ENCODE measurements at regions not wholly inside any gene's neighbourhood (a gene's known extent, or its start where the extent isn't known, plus 50 kb on each side); places are given as distances from the start of the nearest gene placed in this dataset.

GRCh38 chr6:44053106-44053756, 74.0 kb downstream of the MRPL14 start:
- DNase-seq (ENCODE audit: low spot score in 2 of 2) (no peak), ATAC-seq (no peak)
- Mint-ChIP-seq H3K9me3 (no peaks in the 10 kb centered on the region), H3K36me3 (no peaks in the 10 kb centered on the region), H3K27ac (no peak overlapping the region)

GRCh38 chr6:44052419-44053023, 74.7 kb downstream of the MRPL14 start:
- Mint-ChIP-seq H3K36me3 (no peaks in the 10 kb centered on the region), H3K27ac (no peak overlapping the region), H3K9me3 (no peaks in the 10 kb centered on the region)
- no peak for DNase-seq (ENCODE audit: low spot score in 2 of 2)
- ATAC-seq = peak; percentile 29 to 46

- Mint-ChIP-seq H3K27ac (no peak overlapping the region), H3K9me3 (no peaks in the 10 kb centered on the region), H3K36me3 (no peaks in the 10 kb centered on the region)
- ATAC-seq (no peak), DNase-seq (ENCODE audit: low spot score in 2 of 2) (no peak)
These were observed 75.7 kb downstream of the MRPL14 start for GRCh38 chr6:44051515-44051914.

- Mint-ChIP-seq H3K9me3 (no peaks in the 10 kb centered on the region), H3K36me3 (no peaks in the 10 kb centered on the region), H3K27ac (no peak overlapping the region)
- DNase-seq (ENCODE audit: low spot score in 2 of 2) = no peak
- no peak for ATAC-seq
These were observed 76.3 kb downstream of the MRPL14 start for GRCh38 chr6:44050872-44051505.

GRCh38 chr6:44049989-44050871, 77.0 kb downstream of the MRPL14 start:
- H3K27ac Mint-ChIP-seq = no peak overlapping the region
- no peak for ATAC-seq
- DNase-seq (ENCODE audit: low spot score in 2 of 2) = no peak
- no peaks in the 10 kb centered on the region for H3K9me3 Mint-ChIP-seq
- H3K36me3 Mint-ChIP-seq = no peaks in the 10 kb centered on the region

- Mint-ChIP-seq H3K36me3 (no peaks in the 10 kb centered on the region), H3K27ac (peak overlapping the region; percentile 11 to 43), H3K9me3 (no peaks in the 10 kb centered on the region)
- DNase-seq (ENCODE audit: low spot score in 2 of 2) (no peak), ATAC-seq (peak; percentile 69 to 78)
These were observed 77.9 kb downstream of the MRPL14 start for GRCh38 chr6:44049163-44049988.

GRCh38 chr6:44048277-44048676, 79.0 kb downstream of the MRPL14 start:
- H3K36me3 Mint-ChIP-seq = no peaks in the 10 kb centered on the region
- H3K9me3 Mint-ChIP-seq = no peaks in the 10 kb centered on the region
- no peak for ATAC-seq

GRCh38 chr6:44047801-44048200, 79.5 kb downstream of the MRPL14 start:
- ATAC-seq (no peak), DNase-seq (ENCODE audit: low spot score in 2 of 2) (no peak)
- H3K27ac Mint-ChIP-seq = no peak overlapping the region
- no peaks in the 10 kb centered on the region for H3K36me3 Mint-ChIP-seq
- no peaks in the 10 kb centered on the region for H3K9me3 Mint-ChIP-seq

More at GRCh38 chr6:44048277-44048676, 79.0 kb downstream of the MRPL14 start:
- H3K27ac Mint-ChIP-seq = no peak overlapping the region
- no peak for DNase-seq (ENCODE audit: low spot score in 2 of 2)

GRCh38 chr6:44047179-44047546, 80.1 kb downstream of the MRPL14 start:
- Mint-ChIP-seq H3K9me3 (no peaks in the 10 kb centered on the region), H3K36me3 (no peaks in the 10 kb centered on the region), H3K27ac (no peak overlapping the region)
- no peak for DNase-seq (ENCODE audit: low spot score in 2 of 2)
- no peak for ATAC-seq

GRCh38 chr6:44046516-44047178, 80.6 kb downstream of the MRPL14 start:
- DNase-seq (ENCODE audit: low spot score in 2 of 2) = no peak
- H3K27ac Mint-ChIP-seq = no peak overlapping the region
- no peaks in the 10 kb centered on the region for H3K36me3 Mint-ChIP-seq
- no peak for ATAC-seq
- no peaks in the 10 kb centered on the region for H3K9me3 Mint-ChIP-seq

- Mint-ChIP-seq H3K36me3 (no peaks in the 10 kb centered on the region), H3K9me3 (no peaks in the 10 kb centered on the region), H3K27ac (no peak overlapping the region)
- ATAC-seq (no peak), DNase-seq (ENCODE audit: low spot score in 2 of 2) (no peak)
These were observed 81.6 kb downstream of the MRPL14 start for GRCh38 chr6:44045672-44046015.

GRCh38 chr6:44044940-44045671, 82.1 kb downstream of the MRPL14 start:
- ATAC-seq (no peak), DNase-seq (ENCODE audit: low spot score in 2 of 2) (no peak)
- no peaks in the 10 kb centered on the region for H3K36me3 Mint-ChIP-seq
- no peaks in the 10 kb centered on the region for H3K9me3 Mint-ChIP-seq
- H3K27ac Mint-ChIP-seq = no peak overlapping the region

GRCh38 chr6:44044154-44044539, 83.1 kb downstream of the MRPL14 start:
- Mint-ChIP-seq H3K36me3 (no peaks in the 10 kb centered on the region), H3K27ac (no peak overlapping the region), H3K9me3 (no peaks in the 10 kb centered on the region)
- no peak for ATAC-seq
- no peak for DNase-seq (ENCODE audit: low spot score in 2 of 2)

- no peak overlapping the region for H3K27ac Mint-ChIP-seq
- DNase-seq (ENCODE audit: low spot score in 2 of 2) (no peak), ATAC-seq (no peak)
- no peaks in the 10 kb centered on the region for H3K9me3 Mint-ChIP-seq
- no peaks in the 10 kb centered on the region for H3K36me3 Mint-ChIP-seq
These were observed 83.6 kb downstream of the MRPL14 start for GRCh38 chr6:44043479-44044153.

- Mint-ChIP-seq H3K9me3 (no peaks in the 10 kb centered on the region), H3K27ac (no peak overlapping the region), H3K36me3 (no peaks in the 10 kb centered on the region)
- ATAC-seq = no peak
- no peak for DNase-seq (ENCODE audit: low spot score in 2 of 2)
These were observed 84.2 kb downstream of the MRPL14 start for GRCh38 chr6:44042989-44043478.
